DOHH2 (cell line): ENCODE measurements at regions not wholly inside any gene's neighbourhood (a gene's known extent, or its start where the extent isn't known, plus 50 kb on each side); places are given as distances from the start of the nearest gene placed in this dataset.
A peak's percentile ranks its signal among the peaks of the same experiment; 100 is the strongest.

Source experiments
- H3F3A ChIP-seq: fragments of 200-600 bp; sonication (generic), shearing (Covaris generic); 2 replicates; pipeline ENCODE4 v1.6.0; 2016; ENCODE audit warnings: antibody characterized with exemption, mild to moderate bottlenecking; ENCODE audit not compliant: control insufficient read depth, insufficient read depth
- H3K27ac ChIP-seq: fragments of 200-600 bp; sonication (generic); 2 replicates; pipeline ENCODE4 v1.5.1; 2014; ENCODE audit warnings: low read depth, mild to moderate bottlenecking, low read length, moderate library complexity
- H3K27me3 ChIP-seq: fragments of 200-600 bp; sonication (generic); 2 replicates; pipeline ENCODE4 v1.6.1; 2014; ENCODE audit warnings: mild to moderate bottlenecking, low read length, mixed read lengths; ENCODE audit not compliant: control insufficient read depth
- H3K36me3 ChIP-seq: fragments of 200-600 bp; sonication (generic); 2 replicates; pipeline ENCODE4 v1.6.1; 2014; ENCODE audit warnings: mild to moderate bottlenecking, low read length, moderate library complexity, mixed read lengths; ENCODE audit not compliant: control insufficient read depth
- H3K4me1 ChIP-seq: fragments of 200-600 bp; sonication (generic); 2 replicates; pipeline ENCODE4 v1.6.1; 2014; ENCODE audit warnings: mild to moderate bottlenecking, low read length, mixed read lengths; ENCODE audit not compliant: control insufficient read depth
- H3K4me2 ChIP-seq: fragments of 200-600 bp; sonication (generic); 2 replicates; pipeline ENCODE4 v1.6.0; 2014; ENCODE audit warnings: mild to moderate bottlenecking, low read length, moderate library complexity
- H3K4me3 ChIP-seq: fragments of 200-600 bp; sonication (generic); 2 replicates; pipeline ENCODE4 v1.5.1; 2014; ENCODE audit warnings: mild to moderate bottlenecking, low read length, mixed read lengths
- H3K79me2 ChIP-seq: fragments of 200-600 bp; sonication (generic); 2 replicates; pipeline ENCODE4 v1.6.1; 2014; ENCODE audit warnings: mild to moderate bottlenecking, low read length, mixed read lengths; ENCODE audit not compliant: control insufficient read depth
- H3K9me2 ChIP-seq: fragments of 200-600 bp; sonication (generic); replicated peaks from 2 replicates; pipeline ENCODE4 v1.6.1; 2014; ENCODE audit warnings: mild to moderate bottlenecking, low read length, mixed read lengths; ENCODE audit not compliant: control insufficient read depth
- H3K9me3 ChIP-seq: fragments of 200-600 bp; sonication (generic); 2 replicates; pipeline ENCODE4 v1.6.1; 2014; ENCODE audit warnings: antibody characterized with exemption, low read length, mixed read lengths; ENCODE audit not compliant: control insufficient read depth, insufficient read depth
- H4K20me1 ChIP-seq: fragments of 200-600 bp; sonication (generic); 2 replicates; pipeline ENCODE4 v1.6.0; 2014; ENCODE audit warnings: low read depth, mild to moderate bottlenecking, antibody characterized with exemption, low read length, moderate library complexity; ENCODE audit not compliant: control insufficient read depth, insufficient read depth
- CTCF ChIP-seq: fragments of 200-600 bp; sonication (generic); IDR thresholded peaks from one replicate; pipeline ENCODE4 v1.5.1; 2014; ENCODE audit warnings: antibody characterized with exemption, mild to moderate bottlenecking, low read depth, low read length; ENCODE audit not compliant: poor library complexity, severe bottlenecking
- EZH2phosphoT487 ChIP-seq: fragments of 200-600 bp; sonication (generic); IDR thresholded peaks from 2 replicates; pipeline ENCODE4 v1.6.1; 2017; ENCODE audit warnings: borderline replicate concordance, mild to moderate bottlenecking, antibody characterized with exemption, low read length, moderate library complexity, mixed read lengths

- Histone ChIP-seq H3K9me3 (no peaks in the 10 kb centered on the region), H3K9me2 (no peaks in the 10 kb centered on the region), H3K4me1 (no peaks in the 10 kb centered on the region), H4K20me1 (no peaks in the 10 kb centered on the region), H3K27me3 (peaks cover 33% of the 10 kb centered on the region), H3K79me2 (no peaks in the 10 kb centered on the region), H3K4me2 (no peak overlapping the region), H3K36me3 (no peaks in the 10 kb centered on the region), H3K4me3 (no peak overlapping the region), H3K27ac (no peak overlapping the region), H3F3A (no peaks in the 10 kb centered on the region)
- TF ChIP-seq CTCF: no peak
- no peak for TF ChIP-seq EZH2phosphoT487
Measured at GRCh38 chr11:11027288-11027687, 169.4 kb upstream of the ZBED5 start.

DNA sequence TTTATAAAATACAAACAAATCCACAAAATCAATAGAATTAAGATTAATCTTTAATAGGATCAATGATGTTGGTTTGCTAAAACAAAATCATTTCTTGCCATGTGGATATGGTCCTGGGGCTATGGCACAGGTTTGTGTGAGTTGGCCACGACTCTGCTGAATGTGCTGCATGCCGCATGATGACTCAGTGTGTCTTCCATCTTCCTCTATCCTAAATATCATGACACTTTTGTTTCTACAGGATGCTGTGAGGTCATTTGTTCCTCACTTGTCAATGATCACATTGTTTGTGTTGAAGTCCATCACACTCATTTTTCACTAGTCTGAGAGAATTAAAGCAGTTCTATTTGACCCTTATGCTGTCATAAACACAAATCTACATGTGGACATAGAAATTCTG lies 167.2 kb upstream of the ZBED5 start:
- Histone ChIP-seq H3K9me2 (no peaks in the 10 kb centered on the region), H4K20me1 (no peaks in the 10 kb centered on the region), H3K4me3 (no peak overlapping the region), H3F3A (no peaks in the 10 kb centered on the region), H3K27me3 (peaks cover 22% of the 10 kb centered on the region), H3K9me3 (no peaks in the 10 kb centered on the region), H3K4me1 (peaks cover 9% of the 10 kb centered on the region), H3K4me2 (no peak overlapping the region), H3K79me2 (no peaks in the 10 kb centered on the region), H3K36me3 (no peaks in the 10 kb centered on the region), H3K27ac (no peak overlapping the region)
- TF ChIP-seq EZH2phosphoT487: no peak
- no peak for TF ChIP-seq CTCF

DNA sequence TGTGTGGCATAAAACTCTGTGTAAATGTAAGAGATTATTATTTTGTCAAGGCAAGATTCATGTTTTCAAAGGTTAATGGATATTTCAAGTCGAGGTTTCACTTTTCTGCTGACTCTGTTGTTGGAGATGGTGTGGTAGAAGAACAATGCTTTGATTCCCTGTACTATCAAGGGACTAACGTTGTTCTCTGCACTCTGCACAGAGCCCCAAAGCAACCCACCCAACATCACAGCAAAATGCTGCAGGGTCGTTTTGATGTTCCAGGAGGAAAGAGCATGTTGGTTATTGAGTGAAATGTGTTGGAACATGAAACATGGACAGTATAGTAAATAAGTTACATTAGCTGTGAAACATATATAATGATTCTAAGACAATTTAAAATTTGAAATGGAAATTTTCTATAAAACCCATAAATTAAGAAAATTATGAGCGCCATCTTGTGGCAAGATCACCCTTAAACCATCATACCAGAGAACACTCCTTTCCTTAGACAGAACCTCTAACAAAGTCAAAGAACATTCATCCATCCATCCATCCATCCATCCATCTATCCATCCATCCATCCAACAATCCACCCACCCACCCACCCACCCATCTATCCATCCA lies 164.4 kb upstream of the ZBED5 start:
- Histone ChIP-seq H3K36me3 (no peaks in the 10 kb centered on the region), H3K27ac (no peak overlapping the region), H4K20me1 (no peaks in the 10 kb centered on the region), H3F3A (no peaks in the 10 kb centered on the region), H3K9me3 (no peaks in the 10 kb centered on the region), H3K4me2 (no peak overlapping the region), H3K9me2 (no peaks in the 10 kb centered on the region), H3K27me3 (peaks cover 9% of the 10 kb centered on the region), H3K79me2 (no peaks in the 10 kb centered on the region), H3K4me1 (peaks cover 9% of the 10 kb centered on the region), H3K4me3 (no peak overlapping the region)
- TF ChIP-seq EZH2phosphoT487: no peak
- peak; percentile 52 for TF ChIP-seq CTCF
